ENCODE measurements at regions not wholly inside any gene's neighbourhood (a gene's known extent, or its start where the extent isn't known, plus 50 kb on each side); places are given as distances from the start of the nearest gene placed in this dataset.
"Not testable (repeated sequence)": the region's sequence is repeated elsewhere in the genome, so short reads cannot be mapped to it uniquely, and the experiment has no call there.

DNA sequence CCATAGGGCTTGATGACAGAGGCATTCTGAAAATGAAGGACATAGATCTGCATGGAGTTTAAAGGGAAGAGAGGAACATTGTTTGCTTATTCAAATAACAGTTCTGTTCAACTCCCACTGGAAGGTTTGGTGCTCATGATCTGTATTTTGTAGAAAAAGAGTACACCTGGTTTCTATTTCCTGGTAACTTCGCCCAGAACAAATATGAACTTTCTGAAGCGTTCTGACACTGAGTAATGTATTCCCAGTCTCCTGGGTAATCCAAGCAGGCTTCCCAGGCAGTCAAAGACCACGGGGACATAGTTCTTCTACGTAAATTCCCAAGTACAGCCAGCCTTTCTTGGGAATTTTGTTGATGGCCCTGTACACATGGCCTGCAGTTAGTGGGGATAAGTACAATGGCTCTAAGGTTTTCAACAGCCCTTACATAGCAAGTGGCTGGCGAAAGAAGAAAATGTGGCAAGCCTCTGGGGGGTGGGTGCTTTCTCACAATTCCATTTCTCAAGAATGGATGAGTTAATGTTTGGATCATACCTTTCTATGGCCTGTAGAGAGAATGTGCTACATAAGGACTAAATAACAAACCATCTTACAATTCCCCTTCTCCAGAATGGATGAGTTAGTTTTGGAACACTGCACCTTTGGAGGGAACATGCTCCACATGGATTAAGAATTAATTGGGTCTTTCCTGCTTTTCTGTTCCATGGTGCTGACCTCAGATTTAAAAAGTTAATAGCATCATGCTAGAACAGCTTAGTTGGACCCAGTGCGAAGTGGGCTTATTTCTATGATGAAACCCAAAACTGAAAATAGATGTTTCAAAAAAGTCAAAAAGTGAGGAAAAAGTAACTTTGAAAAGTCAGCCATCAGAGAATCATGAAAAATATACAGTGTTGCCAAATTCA, 52.7 kb downstream of the COL6A6 start:
- no peak for DNase-seq (ENCODE audit: low spot score)
- TF ChIP-seq, protein P1, sequence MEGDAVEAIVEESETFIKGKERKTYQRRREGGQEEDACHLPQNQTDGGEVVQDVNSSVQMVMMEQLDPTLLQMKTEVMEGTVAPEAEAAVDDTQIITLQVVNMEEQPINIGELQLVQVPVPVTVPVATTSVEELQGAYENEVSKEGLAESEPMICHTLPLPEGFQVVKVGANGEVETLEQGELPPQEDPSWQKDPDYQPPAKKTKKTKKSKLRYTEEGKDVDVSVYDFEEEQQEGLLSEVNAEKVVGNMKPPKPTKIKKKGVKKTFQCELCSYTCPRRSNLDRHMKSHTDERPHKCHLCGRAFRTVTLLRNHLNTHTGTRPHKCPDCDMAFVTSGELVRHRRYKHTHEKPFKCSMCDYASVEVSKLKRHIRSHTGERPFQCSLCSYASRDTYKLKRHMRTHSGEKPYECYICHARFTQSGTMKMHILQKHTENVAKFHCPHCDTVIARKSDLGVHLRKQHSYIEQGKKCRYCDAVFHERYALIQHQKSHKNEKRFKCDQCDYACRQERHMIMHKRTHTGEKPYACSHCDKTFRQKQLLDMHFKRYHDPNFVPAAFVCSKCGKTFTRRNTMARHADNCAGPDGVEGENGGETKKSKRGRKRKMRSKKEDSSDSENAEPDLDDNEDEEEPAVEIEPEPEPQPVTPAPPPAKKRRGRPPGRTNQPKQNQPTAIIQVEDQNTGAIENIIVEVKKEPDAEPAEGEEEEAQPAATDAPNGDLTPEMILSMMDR (IDR thresholded peaks at IDR 0.05) = no peak
- ATAC-seq (ENCODE audit: low FRiP score) = no peak

DNA sequence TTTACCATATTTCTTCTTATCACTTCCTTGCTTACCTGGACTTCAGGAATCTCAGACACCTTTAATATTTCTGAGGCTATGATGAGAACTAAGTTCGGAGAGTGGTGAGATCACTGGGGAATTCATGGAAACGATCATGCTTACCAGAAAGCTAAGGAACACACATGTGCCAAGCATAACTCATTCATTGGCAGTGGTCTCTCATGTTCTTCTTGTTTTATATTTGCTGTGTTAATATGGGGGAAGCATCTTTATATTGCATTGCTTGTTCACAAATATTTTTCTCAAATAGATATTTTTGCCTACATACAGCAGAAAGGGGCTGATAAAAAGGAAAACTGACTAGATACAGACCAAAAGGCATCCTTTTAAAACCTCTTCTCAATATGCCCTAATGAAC, 55.8 kb downstream of the COL6A6 start:
- DNase-seq (ENCODE audit: low spot score) = no peak
- TF ChIP-seq, protein P1 (IDR thresholded peaks at IDR 0.05) = no peak
- ATAC-seq (ENCODE audit: low FRiP score) = no peak

DNA sequence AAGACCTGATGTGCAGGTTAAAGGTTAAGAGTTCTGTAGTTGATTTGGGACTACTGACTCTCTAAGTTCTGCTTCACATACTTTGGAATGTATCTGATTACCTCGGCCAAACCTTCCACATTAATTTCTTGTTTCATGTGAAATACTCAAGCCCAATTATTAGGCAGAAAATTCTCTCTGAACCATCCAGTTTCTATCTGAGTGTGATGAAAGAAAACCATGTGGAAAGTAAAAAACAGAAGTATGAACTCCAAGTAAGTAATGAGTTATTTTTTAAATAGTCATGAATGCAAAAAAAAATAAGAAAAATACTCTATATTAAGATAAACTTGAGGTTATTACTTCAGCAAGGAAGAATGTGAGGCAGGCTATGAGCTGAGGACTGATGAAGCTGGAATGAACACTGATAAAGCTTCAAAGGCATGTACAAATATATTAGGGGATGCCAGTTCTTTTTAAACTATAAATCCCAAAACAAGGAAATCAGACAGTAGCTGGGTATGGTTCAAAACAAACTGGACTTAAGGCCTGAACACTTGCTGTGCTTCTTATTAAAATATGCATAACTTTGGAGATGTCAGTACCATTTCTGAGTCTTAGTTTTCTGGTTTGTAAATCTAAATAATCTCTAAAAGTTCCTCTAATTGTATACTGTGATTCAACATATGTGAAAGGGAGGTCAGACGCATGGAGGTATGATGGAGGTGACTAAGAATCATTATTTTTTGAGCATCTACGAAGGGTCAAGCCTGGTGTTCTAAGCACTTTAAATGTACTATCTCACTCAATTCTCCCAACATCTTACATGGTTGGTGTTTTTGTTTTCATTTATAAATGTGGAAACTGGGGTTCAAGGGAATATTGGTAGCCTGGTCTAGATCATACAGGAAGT, 59.6 kb downstream of the COL6A6 start:
- DNase-seq (ENCODE audit: low spot score) (no peak), ATAC-seq (ENCODE audit: low FRiP score) (peak; percentile 83)
- TF ChIP-seq, protein P1 (IDR thresholded peaks at IDR 0.05) = no peak

DNA sequence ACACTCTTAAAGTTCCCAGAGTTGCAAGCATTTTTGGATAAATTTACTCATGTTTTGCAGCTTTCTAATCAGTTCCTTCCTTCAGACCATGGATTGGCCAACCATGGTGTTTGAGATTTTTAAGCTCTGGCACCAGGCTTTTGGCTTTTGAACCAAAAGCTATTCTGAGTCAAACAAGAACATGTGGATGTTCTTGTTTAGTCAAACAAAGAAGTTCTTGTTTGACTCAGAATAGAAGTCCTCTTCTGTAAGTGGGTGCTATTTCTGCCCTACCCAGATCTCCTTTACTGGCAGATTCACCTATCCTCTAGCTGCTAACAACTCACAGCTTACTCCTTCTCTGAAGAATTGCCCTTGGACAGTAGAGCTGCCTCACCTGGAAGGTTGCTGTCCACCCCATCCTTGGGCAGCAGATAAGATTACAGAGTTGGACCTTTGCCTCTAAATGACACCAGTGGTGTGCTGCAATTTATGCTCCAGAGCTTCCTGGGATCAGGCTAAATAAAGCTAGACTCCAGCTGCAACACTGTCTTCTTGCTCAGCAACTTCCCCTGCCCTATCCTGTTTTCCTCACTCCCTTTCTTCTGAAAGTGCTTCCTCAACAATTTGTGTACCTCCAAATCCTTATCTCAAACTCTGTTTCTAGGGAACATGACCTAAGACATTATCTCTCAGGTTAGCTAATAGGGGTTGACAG, 65.6 kb downstream of the COL6A6 start:
- peak; percentile 43 for ATAC-seq (ENCODE audit: low FRiP score)
- TF ChIP-seq, protein P1 (IDR thresholded peaks at IDR 0.05) = no peak
- DNase-seq (ENCODE audit: low spot score) = no peak

DNA sequence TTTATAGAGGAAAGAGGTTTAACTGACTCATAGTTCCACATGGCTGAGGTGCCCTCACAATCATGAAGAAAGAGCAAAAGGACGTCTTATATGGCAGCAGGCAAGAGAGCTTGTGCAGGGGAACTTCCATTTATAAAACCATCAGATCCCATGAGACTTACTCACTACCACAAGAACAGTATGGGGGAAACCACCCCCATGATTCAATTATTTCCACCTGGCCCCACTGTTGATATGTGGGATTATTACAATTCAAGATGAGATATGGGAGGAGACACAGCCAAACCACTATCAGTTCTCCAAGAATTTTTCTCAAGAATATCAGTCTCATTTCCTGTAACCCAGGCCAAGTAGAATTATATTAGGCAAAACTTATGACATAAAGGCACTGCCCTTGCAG, 77.8 kb downstream of the COL6A6 start:
- not testable (repeated sequence) for DNase-seq (ENCODE audit: low spot score)
- peak; percentile 64 for ATAC-seq (ENCODE audit: low FRiP score)

DNA sequence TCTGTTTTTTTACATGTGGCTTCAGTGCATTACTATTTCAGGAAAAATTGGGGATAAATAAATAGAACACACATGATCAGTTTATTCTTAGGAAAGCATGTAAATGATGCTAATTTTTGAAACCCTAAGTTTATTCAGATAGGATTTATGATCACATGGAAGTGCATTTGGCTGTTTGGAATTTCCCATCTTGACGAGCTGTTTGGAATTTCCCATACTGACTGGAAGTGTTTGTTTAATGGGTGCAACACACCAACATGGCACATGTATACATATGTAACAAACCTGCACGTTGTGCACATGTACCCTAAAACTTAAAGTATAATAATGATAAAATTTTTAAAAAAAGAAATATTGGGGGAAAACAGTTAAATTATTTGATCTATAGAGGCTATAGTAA, 79.5 kb downstream of the COL6A6 start:
- DNase-seq (ENCODE audit: low spot score) = no peak
- TF ChIP-seq, protein P1 (IDR thresholded peaks at IDR 0.05) = no peak
- ATAC-seq (ENCODE audit: low FRiP score) = no peak

DNA sequence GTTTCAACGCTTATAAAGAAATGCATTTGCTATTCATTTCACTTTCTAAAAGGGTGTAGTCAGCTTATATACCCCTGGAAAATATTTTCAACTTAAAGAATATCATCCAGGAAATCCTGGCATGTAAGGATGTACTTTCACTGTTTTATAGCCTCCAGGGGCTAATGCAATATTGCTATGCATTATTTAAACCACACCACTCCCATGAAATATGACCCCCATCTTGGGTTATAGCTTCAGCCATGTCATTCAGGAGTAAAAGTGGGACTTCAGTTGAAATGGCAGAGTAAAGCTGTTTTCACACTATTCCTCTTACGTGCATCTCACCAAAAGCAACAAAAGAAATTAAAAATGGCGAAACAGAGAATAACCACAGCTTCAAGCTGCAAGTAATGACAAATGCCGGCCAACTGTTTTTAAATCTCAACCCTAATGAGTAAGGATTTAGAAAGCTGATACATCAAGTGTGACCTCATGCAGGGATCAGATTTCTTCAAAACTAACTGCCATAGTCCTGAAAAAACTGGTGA, 84.5 kb downstream of the COL6A6 start:
- TF ChIP-seq, protein P1 (IDR thresholded peaks at IDR 0.05) = no peak
- DNase-seq (ENCODE audit: low spot score) = no peak

More for the DNA sequence above, 84.5 kb downstream of the COL6A6 start:
- no peak for ATAC-seq (ENCODE audit: low FRiP score)
